ENCODE measurements at regions not wholly inside any gene's neighbourhood (a gene's known extent, or its start where the extent isn't known, plus 50 kb on each side); places are given as distances from the start of the nearest gene placed in this dataset.
A peak's percentile ranks its signal among the peaks of the same experiment; 100 is the strongest.
"Not testable (repeated sequence)": the region's sequence is repeated elsewhere in the genome, so short reads cannot be mapped to it uniquely, and the experiment has no call there.

- H3K9ac ChIP-seq (ENCODE audit: low read length in 3 of 3), result no peak overlapping the region
- TF ChIP-seq CTCF (IDR thresholded peaks at IDR 0.05; ENCODE audit: borderline replicate concordance, extremely low read depth, insufficient read depth), result no peak
- H3K27me3 ChIP-seq (ENCODE audit: control insufficient read depth, insufficient read depth, low read length), result no peaks in the 10 kb centered on the region
- no peak overlapping the region for H3K4me3 ChIP-seq (ENCODE audit: low read length in 3 of 3)
- DNase-seq (no peak), FAIRE-seq (no peak)
- H3K36me3 ChIP-seq (ENCODE audit: control insufficient read depth in 2 of 3, insufficient read depth in 3 of 3, low read length in 3 of 3), result no peaks in the 10 kb centered on the region
- intact Hi-C loops (cut with DNase I), result no loop called here
- no peaks in the 10 kb centered on the region for H3K4me1 ChIP-seq (ENCODE audit: control insufficient read depth in 2 of 3, insufficient read depth in 2 of 3, low read depth in 1 of 3, low read length in 3 of 3)
- no peak overlapping the region for H3K27ac ChIP-seq (ENCODE audit: low read depth in 2 of 2, low read length in 2 of 2)
- H3K9me3 ChIP-seq (ENCODE audit: control insufficient read depth in 2 of 3, insufficient read depth in 1 of 3, low read length in 3 of 3), result no peaks in the 10 kb centered on the region
These were observed 242.6 kb downstream of the SLC4A3 start for GRCh38 chr2:219870041-219870440.

DNA sequence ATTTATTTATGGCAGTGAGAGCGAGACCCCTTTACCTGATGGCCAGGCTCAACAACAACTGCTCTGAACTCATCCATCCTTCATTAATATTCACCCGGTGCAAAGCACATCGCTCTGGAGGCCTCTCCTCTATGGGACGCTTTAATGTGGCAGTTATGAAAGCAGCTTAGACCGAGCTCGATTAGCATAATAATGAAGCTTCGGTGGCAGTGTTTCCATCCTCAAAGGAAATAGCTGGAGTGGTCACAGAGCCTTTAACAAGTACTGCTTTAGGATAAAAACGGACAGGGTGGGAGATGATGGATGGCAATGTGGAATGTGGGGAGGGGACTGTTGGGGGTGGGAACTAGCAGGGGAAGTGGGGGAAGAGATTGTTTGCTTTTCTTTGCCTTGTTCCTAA is 243.9 kb downstream of the SLC4A3 start:
- no peak overlapping the region for H3K27ac ChIP-seq (ENCODE audit: low read depth in 2 of 2, low read length in 2 of 2)
- H3K4me1 ChIP-seq (ENCODE audit: control insufficient read depth in 2 of 3, insufficient read depth in 2 of 3, low read depth in 1 of 3, low read length in 3 of 3), result no peaks in the 10 kb centered on the region
- FAIRE-seq (no peak), DNase-seq (peak in 3 of 5 donors; percentile 20 to 47 (median 39))
- no peak overlapping the region for H3K4me3 ChIP-seq (ENCODE audit: low read length in 3 of 3)
- no peak overlapping the region for H3K9ac ChIP-seq (ENCODE audit: low read length in 3 of 3)
- intact Hi-C loops (cut with DNase I), result no loop called here
- H3K9me3 ChIP-seq (ENCODE audit: control insufficient read depth in 2 of 3, insufficient read depth in 1 of 3, low read length in 3 of 3), result no peaks in the 10 kb centered on the region
- H3K27me3 ChIP-seq (ENCODE audit: control insufficient read depth, insufficient read depth, low read length), result no peaks in the 10 kb centered on the region
- TF ChIP-seq CTCF (IDR thresholded peaks at IDR 0.05; ENCODE audit: borderline replicate concordance, extremely low read depth, insufficient read depth), result no peak
- no peaks in the 10 kb centered on the region for H3K36me3 ChIP-seq (ENCODE audit: control insufficient read depth in 2 of 3, insufficient read depth in 3 of 3, low read length in 3 of 3)

- H3K4me1 ChIP-seq (ENCODE audit: control insufficient read depth in 2 of 3, insufficient read depth in 2 of 3, low read depth in 1 of 3, low read length in 3 of 3), result no peaks in the 10 kb centered on the region
- no peak for FAIRE-seq
- intact Hi-C loops (cut with DNase I), result no loop called here
- no peaks in the 10 kb centered on the region for H3K9me3 ChIP-seq (ENCODE audit: control insufficient read depth in 2 of 3, insufficient read depth in 1 of 3, low read length in 3 of 3)
- no peak for TF ChIP-seq CTCF (IDR thresholded peaks at IDR 0.05; ENCODE audit: borderline replicate concordance, extremely low read depth, insufficient read depth)
- H3K27me3 ChIP-seq (ENCODE audit: control insufficient read depth, insufficient read depth, low read length), result no peaks in the 10 kb centered on the region
- H3K4me3 ChIP-seq (ENCODE audit: low read length in 3 of 3), result no peak overlapping the region
- no peak for DNase-seq
- no peak overlapping the region for H3K9ac ChIP-seq (ENCODE audit: low read length in 3 of 3)
- no peak overlapping the region for H3K27ac ChIP-seq (ENCODE audit: low read depth in 2 of 2, low read length in 2 of 2)
- H3K36me3 ChIP-seq (ENCODE audit: control insufficient read depth in 2 of 3, insufficient read depth in 3 of 3, low read length in 3 of 3), result no peaks in the 10 kb centered on the region
These were observed 247.6 kb downstream of the SLC4A3 start for GRCh38 chr2:219875036-219875435.

- H3K9ac ChIP-seq (ENCODE audit: low read length in 3 of 3); FAIRE-seq; intact Hi-C loops (cut with DNase I); DNase-seq; H3K4me3 ChIP-seq (ENCODE audit: low read length in 3 of 3); H3K27ac ChIP-seq (ENCODE audit: low read depth in 2 of 2, low read length in 2 of 2); H3K9me3 ChIP-seq (ENCODE audit: control insufficient read depth in 2 of 3, insufficient read depth in 1 of 3, low read length in 3 of 3); H3K4me1 ChIP-seq (ENCODE audit: control insufficient read depth in 2 of 3, insufficient read depth in 2 of 3, low read depth in 1 of 3, low read length in 3 of 3); H3K27me3 ChIP-seq (ENCODE audit: control insufficient read depth, insufficient read depth, low read length); H3K36me3 ChIP-seq (ENCODE audit: control insufficient read depth in 2 of 3, insufficient read depth in 3 of 3, low read length in 3 of 3): not testable (repeated sequence)
These were observed 248.6 kb downstream of the SLC4A3 start for GRCh38 chr2:219875986-219876385.

All from kidney (tissue), 13 donors.